ENCODE measurements at regions not wholly inside any gene's neighbourhood (a gene's known extent, or its start where the extent isn't known, plus 50 kb on each side); places are given as distances from the start of the nearest gene placed in this dataset.

- WGBS (ENCODE audit: insufficient coverage) = no CpG with 5 or more reads among the region's 5 CpGs
- POLR2A ChIA-PET = no interaction called here
- H3K36me3 Mint-ChIP-seq = peaks cover 19% of the 10 kb centered on the region
- peaks cover 69 to 74% (median 73%) of the 10 kb centered on the region in 3 donors for H3K4me1 Mint-ChIP-seq
- Histone ChIP-seq H3K4me3 (ENCODE audit: control insufficient read depth in 1 of 2, extremely low read depth in 1 of 2, low read length in 1 of 2) (no peak overlapping the region), H3K27ac (ENCODE audit: low read length) (no peak overlapping the region), H3K27me3 (replicated peaks in 1 of 2; ENCODE audit: control insufficient read depth in 2 of 2, extremely low read depth in 1 of 2, insufficient read depth in 2 of 2, low read length in 1 of 2) (no peaks in the 10 kb centered on the region), H3K4me1 (ENCODE audit: control insufficient read depth in 1 of 2, extremely low read depth in 1 of 2, insufficient read depth in 2 of 2, low read length in 2 of 2) (peaks cover 18 to 29% of the 10 kb centered on the region in 2 experiments), H3K36me3 (ENCODE audit: control insufficient read depth in 2 of 2, extremely low read depth in 1 of 2, insufficient read depth in 1 of 2, low read length in 1 of 2) (peaks cover 4 to 5% of the 10 kb centered on the region in 2 donors), H3K9me3 (no peaks in the 10 kb centered on the region)
- peak overlapping the region; percentile 7 to 19 for H3K27ac Mint-ChIP-seq
- ATAC-seq (replicated peaks in 1 of 4) (no peak), DNase-seq (no peak)
- peaks cover 2 to 6% (median 3%) of the 10 kb centered on the region in 3 donors for H3K9me3 Mint-ChIP-seq
- H3K4me3 Mint-ChIP-seq = no peak overlapping the region
- CTCF ChIA-PET = no interaction called here
- H3K27me3 Mint-ChIP-seq = no peaks in the 10 kb centered on the region
Observed at GRCh38 chr2:134194519-134194918, 59.4 kb upstream of the MGAT5 start.

- Mint-ChIP-seq H3K36me3 (peaks cover 14% of the 10 kb centered on the region), H3K27me3 (no peaks in the 10 kb centered on the region), H3K4me1 (peaks cover 69 to 72% (median 72%) of the 10 kb centered on the region in 3 donors), H3K4me3 (no peak overlapping the region), H3K9me3 (peaks cover 2 to 6% (median 3%) of the 10 kb centered on the region in 3 donors), H3K27ac (peak overlapping the region in 1 of 2 donors; percentile 30)
- Histone ChIP-seq H3K36me3 (ENCODE audit: control insufficient read depth in 2 of 2, extremely low read depth in 1 of 2, insufficient read depth in 1 of 2, low read length in 1 of 2) (peaks cover 4 to 5% of the 10 kb centered on the region in 2 donors), H3K9me3 (no peaks in the 10 kb centered on the region), H3K27me3 (replicated peaks in 1 of 2; ENCODE audit: control insufficient read depth in 2 of 2, extremely low read depth in 1 of 2, insufficient read depth in 2 of 2, low read length in 1 of 2) (no peaks in the 10 kb centered on the region), H3K4me1 (ENCODE audit: control insufficient read depth in 1 of 2, extremely low read depth in 1 of 2, insufficient read depth in 2 of 2, low read length in 2 of 2) (peaks cover 18 to 25% of the 10 kb centered on the region in 2 experiments), H3K27ac (ENCODE audit: low read length) (no peak overlapping the region), H3K4me3 (ENCODE audit: control insufficient read depth in 1 of 2, extremely low read depth in 1 of 2, low read length in 1 of 2) (no peak overlapping the region)
- POLR2A ChIA-PET = no interaction called here
- DNase-seq (no peak), ATAC-seq (replicated peaks in 1 of 4) (no peak)
- CTCF ChIA-PET = no interaction called here
- WGBS (ENCODE audit: insufficient coverage) = no CpG with 5 or more reads among the region's 6 CpGs
Observed at GRCh38 chr2:134195341-134195740, 58.5 kb upstream of the MGAT5 start.

- Histone ChIP-seq H3K27me3 (replicated peaks in 1 of 2; ENCODE audit: control insufficient read depth in 2 of 2, extremely low read depth in 1 of 2, insufficient read depth in 2 of 2, low read length in 1 of 2) (no peaks in the 10 kb centered on the region), H3K4me3 (ENCODE audit: control insufficient read depth in 1 of 2, extremely low read depth in 1 of 2, low read length in 1 of 2) (no peak overlapping the region), H3K9me3 (no peaks in the 10 kb centered on the region), H3K36me3 (ENCODE audit: control insufficient read depth in 2 of 2, extremely low read depth in 1 of 2, insufficient read depth in 1 of 2, low read length in 1 of 2) (no peaks in the 10 kb centered on the region), H3K4me1 (ENCODE audit: control insufficient read depth in 1 of 2, extremely low read depth in 1 of 2, insufficient read depth in 2 of 2, low read length in 2 of 2) (peaks cover 20 to 28% of the 10 kb centered on the region in 2 experiments), H3K27ac (ENCODE audit: low read length) (no peak overlapping the region)
- DNase-seq = no peak
- 77% methylated on average over 2 of the region's 3 CpGs for WGBS (ENCODE audit: insufficient coverage)
- no peaks in the 10 kb centered on the region for H3K27me3 Mint-ChIP-seq
- CTCF ChIA-PET = interaction anchor here (0.9 to 3.0 kb wide), 9 partner anchors 8 to 180 kb away, joined by 3 to 20 read pairs (median 4); no protein-coding TSS in a partner anchor
- peaks cover 78 to 83% (median 81%) of the 10 kb centered on the region in 3 donors for H3K4me1 Mint-ChIP-seq
- no peaks in the 10 kb centered on the region for H3K9me3 Mint-ChIP-seq
- POLR2A ChIA-PET = interaction anchor here in 1 of 2 donors (0.6 kb wide), 1 partner anchor 106 kb away, joined by 4 read pairs; no protein-coding TSS in a partner anchor
- peak overlapping the region; percentile 6 to 57 (median 9) for H3K4me3 Mint-ChIP-seq
- peaks cover 5% of the 10 kb centered on the region for H3K36me3 Mint-ChIP-seq
- peak overlapping the region; percentile 37 to 85 for H3K27ac Mint-ChIP-seq
- no peak for ATAC-seq (replicated peaks in 1 of 4)
Observed at GRCh38 chr2:134197445-134197844, 56.4 kb upstream of the MGAT5 start.

GRCh38 chr2:134198006-134198634, 55.8 kb upstream of the MGAT5 start:
- 67% methylated on average over 1 of the region's 1 CpG for WGBS (ENCODE audit: insufficient coverage)
- ATAC-seq (replicated peaks in 1 of 4) = peak; percentile 31 to 57 (median 52)
- Mint-ChIP-seq H3K27me3 (no peaks in the 10 kb centered on the region), H3K27ac (peak overlapping the region; percentile 72 to 85), H3K36me3 (peaks cover 5% of the 10 kb centered on the region), H3K4me3 (peak overlapping the region; percentile 52 to 57 (median 57)), H3K9me3 (no peaks in the 10 kb centered on the region), H3K4me1 (peaks cover 83 to 88% (median 84%) of the 10 kb centered on the region in 3 donors)
- H3K27me3 ChIP-seq (replicated peaks in 1 of 2; ENCODE audit: control insufficient read depth in 2 of 2, extremely low read depth in 1 of 2, insufficient read depth in 2 of 2, low read length in 1 of 2) = no peaks in the 10 kb centered on the region
- CTCF ChIA-PET = interaction anchor here (0.5 to 3.0 kb wide), 14 partner anchors 8 to 180 kb away, joined by 3 to 20 read pairs (median 4); no protein-coding TSS in a partner anchor
- H3K4me3 ChIP-seq (ENCODE audit: control insufficient read depth in 1 of 2, extremely low read depth in 1 of 2, low read length in 1 of 2) = no peak overlapping the region
- H3K9me3 ChIP-seq = no peaks in the 10 kb centered on the region
- peaks cover 20 to 28% of the 10 kb centered on the region in 2 experiments for H3K4me1 ChIP-seq (ENCODE audit: control insufficient read depth in 1 of 2, extremely low read depth in 1 of 2, insufficient read depth in 2 of 2, low read length in 2 of 2)
- DNase-seq = peak in 1 of 35 experiments; percentile 22
- no peak overlapping the region for H3K27ac ChIP-seq (ENCODE audit: low read length)
- no peaks in the 10 kb centered on the region for H3K36me3 ChIP-seq (ENCODE audit: control insufficient read depth in 2 of 2, extremely low read depth in 1 of 2, insufficient read depth in 1 of 2, low read length in 1 of 2)
- POLR2A ChIA-PET = interaction anchor here (0.6 to 0.7 kb wide), 4 partner anchors 8 to 107 kb away, joined by 3 to 13 read pairs (median 4); no protein-coding TSS in a partner anchor

GRCh38 chr2:134199123-134199522, 54.7 kb upstream of the MGAT5 start:
- Mint-ChIP-seq H3K4me3 (no peak overlapping the region), H3K27ac (peak overlapping the region in 1 of 2 donors; percentile 85), H3K36me3 (peaks cover 1% of the 10 kb centered on the region), H3K9me3 (no peaks in the 10 kb centered on the region), H3K27me3 (no peaks in the 10 kb centered on the region), H3K4me1 (peaks cover 82 to 83% (median 82%) of the 10 kb centered on the region in 3 donors)
- ChIA-PET POLR2A (interaction anchor here in 1 of 2 donors (1.2 kb wide), 1 partner anchor 15 kb away, joined by 4 read pairs; no protein-coding TSS in a partner anchor), CTCF (interaction anchor here (0.9 to 3.0 kb wide), 7 partner anchors 9 to 81 kb away, joined by 3 to 20 read pairs (median 4); no protein-coding TSS in a partner anchor)
- Histone ChIP-seq H3K9me3 (no peaks in the 10 kb centered on the region), H3K36me3 (ENCODE audit: control insufficient read depth in 2 of 2, extremely low read depth in 1 of 2, insufficient read depth in 1 of 2, low read length in 1 of 2) (no peaks in the 10 kb centered on the region), H3K27me3 (replicated peaks in 1 of 2; ENCODE audit: control insufficient read depth in 2 of 2, extremely low read depth in 1 of 2, insufficient read depth in 2 of 2, low read length in 1 of 2) (no peaks in the 10 kb centered on the region), H3K4me1 (ENCODE audit: control insufficient read depth in 1 of 2, extremely low read depth in 1 of 2, insufficient read depth in 2 of 2, low read length in 2 of 2) (peaks cover 20 to 28% of the 10 kb centered on the region in 2 experiments), H3K27ac (ENCODE audit: low read length) (no peak overlapping the region), H3K4me3 (ENCODE audit: control insufficient read depth in 1 of 2, extremely low read depth in 1 of 2, low read length in 1 of 2) (no peak overlapping the region)
- DNase-seq = no peak
- WGBS (ENCODE audit: insufficient coverage) = 93% methylated on average over 2 of the region's 3 CpGs
- ATAC-seq (replicated peaks in 1 of 4) = no peak

GRCh38 chr2:134200036-134200618, 53.7 kb upstream of the MGAT5 start:
- H3K27me3 Mint-ChIP-seq = no peaks in the 10 kb centered on the region
- no peaks in the 10 kb centered on the region for H3K36me3 Mint-ChIP-seq
- Histone ChIP-seq H3K9me3 (no peaks in the 10 kb centered on the region), H3K27ac (ENCODE audit: low read length) (no peak overlapping the region), H3K4me3 (ENCODE audit: control insufficient read depth in 1 of 2, extremely low read depth in 1 of 2, low read length in 1 of 2) (no peak overlapping the region), H3K27me3 (replicated peaks in 1 of 2; ENCODE audit: control insufficient read depth in 2 of 2, extremely low read depth in 1 of 2, insufficient read depth in 2 of 2, low read length in 1 of 2) (no peaks in the 10 kb centered on the region), H3K36me3 (ENCODE audit: control insufficient read depth in 2 of 2, extremely low read depth in 1 of 2, insufficient read depth in 1 of 2, low read length in 1 of 2) (no peaks in the 10 kb centered on the region), H3K4me1 (ENCODE audit: control insufficient read depth in 1 of 2, extremely low read depth in 1 of 2, insufficient read depth in 2 of 2, low read length in 2 of 2) (peaks cover 24 to 30% of the 10 kb centered on the region in 2 experiments)
- H3K4me1 Mint-ChIP-seq = peaks cover 73% of the 10 kb centered on the region in 3 donors
- no peaks in the 10 kb centered on the region for H3K9me3 Mint-ChIP-seq
- H3K4me3 Mint-ChIP-seq = no peak overlapping the region
- ChIA-PET CTCF (interaction anchor here in 1 of 2 donors (0.9 kb wide), 1 partner anchor 15 kb away, joined by 4 read pairs; no protein-coding TSS in a partner anchor), POLR2A (interaction anchor here in 1 of 2 donors (1.2 kb wide), 1 partner anchor 14 kb away, joined by 4 read pairs; no protein-coding TSS in a partner anchor)
- no peak for ATAC-seq (replicated peaks in 1 of 4)
- 100% methylated on average over 1 of the region's 4 CpGs for WGBS (ENCODE audit: insufficient coverage)
- no peak for DNase-seq
- peak overlapping the region in 1 of 2 donors; percentile 29 for H3K27ac Mint-ChIP-seq

All from T-cell (primary cell).